ENCODE measurements at regions not wholly inside any gene's neighbourhood (a gene's known extent, or its start where the extent isn't known, plus 50 kb on each side); places are given as distances from the start of the nearest gene placed in this dataset.

GRCh38 chr7:81301815-81302214, 383.0 kb upstream of the SEMA3C start:
- WGBS, 2 experiments (ENCODE audit: low coverage in 1 of 2, low lambda C conversion rate in 2 of 2, missing lambda C conversion rate in 2 of 2): 87 to 95% methylated on average over 2 of the region's 2 CpGs
- Histone ChIP-seq H3K36me3 (ENCODE audit: low read depth) (no peaks in the 10 kb centered on the region), H2AFZ (no peak overlapping the region), H3K9me3 (ENCODE audit: low read depth) (no peaks in the 10 kb centered on the region), H3K4me2 (ENCODE audit: unreplicated experiment) (no peak overlapping the region), H3K79me2 (ENCODE audit: insufficient read depth) (no peaks in the 10 kb centered on the region), H3K27ac (no peak overlapping the region), H3K4me1 (ENCODE audit: insufficient read depth) (peaks cover 36% of the 10 kb centered on the region), H3F3A (ENCODE audit: insufficient read depth) (peaks cover 19% of the 10 kb centered on the region), H3K4me3 (no peak overlapping the region), H3K9ac (no peak overlapping the region), H3K27me3 (replicated peaks; ENCODE audit: insufficient read depth) (0 out of 2 replicates have a peak, but pooled peaks cover 5% of the 10 kb centered on the region), H3K9me2 (ENCODE audit: insufficient read depth) (no peaks in the 10 kb centered on the region), H4K20me1 (ENCODE audit: insufficient read depth) (no peaks in the 10 kb centered on the region)
- in situ Hi-C loops (cut with MboI): no loop called here
- TF ChIP-seq EZH2 (IDR thresholded peaks at IDR 0.05; ENCODE audit: insufficient read depth, poor library complexity, severe bottlenecking) (no peak), EZH2phosphoT487 (IDR thresholded peaks at IDR 0.05; ENCODE audit: insufficient read depth, low read depth) (no peak)
- no peak for DNase-seq

- Histone ChIP-seq H3K9ac (no peak overlapping the region), H3K27me3 (replicated peaks; ENCODE audit: insufficient read depth) (0 out of 2 replicates have a peak, but pooled peaks cover 5% of the 10 kb centered on the region), H4K20me1 (ENCODE audit: insufficient read depth) (no peaks in the 10 kb centered on the region), H3K4me1 (ENCODE audit: insufficient read depth) (peaks cover 36% of the 10 kb centered on the region), H3K9me3 (ENCODE audit: low read depth) (no peaks in the 10 kb centered on the region), H3K9me2 (ENCODE audit: insufficient read depth) (no peaks in the 10 kb centered on the region), H3K4me2 (ENCODE audit: unreplicated experiment) (no peak overlapping the region), H3K27ac (no peak overlapping the region), H3K4me3 (no peak overlapping the region), H3F3A (ENCODE audit: insufficient read depth) (peaks cover 19% of the 10 kb centered on the region), H3K79me2 (ENCODE audit: insufficient read depth) (no peaks in the 10 kb centered on the region), H2AFZ (no peak overlapping the region), H3K36me3 (ENCODE audit: low read depth) (no peaks in the 10 kb centered on the region)
- in situ Hi-C loops (cut with MboI): no loop called here
- no peak for DNase-seq
- TF ChIP-seq EZH2phosphoT487 (IDR thresholded peaks at IDR 0.05; ENCODE audit: insufficient read depth, low read depth): no peak
- no peak for TF ChIP-seq EZH2 (IDR thresholded peaks at IDR 0.05; ENCODE audit: insufficient read depth, poor library complexity, severe bottlenecking)
- WGBS, 2 experiments (ENCODE audit: low coverage in 1 of 2, low lambda C conversion rate in 2 of 2, missing lambda C conversion rate in 2 of 2): 95 to 99% methylated on average over 3 of the region's 3 CpGs
These were observed 381.9 kb upstream of the SEMA3C start for GRCh38 chr7:81300753-81301152.

- TF ChIP-seq EZH2 (IDR thresholded peaks at IDR 0.05; ENCODE audit: insufficient read depth, poor library complexity, severe bottlenecking): no peak
- TF ChIP-seq EZH2phosphoT487 (IDR thresholded peaks at IDR 0.05; ENCODE audit: insufficient read depth, low read depth): no peak
- H3F3A ChIP-seq (ENCODE audit: insufficient read depth): peaks cover 19% of the 10 kb centered on the region
- no peak for DNase-seq
- H2AFZ ChIP-seq: no peak overlapping the region
- H3K27me3 ChIP-seq (replicated peaks; ENCODE audit: insufficient read depth): 0 out of 2 replicates have a peak, but pooled peaks cover 5% of the 10 kb centered on the region
- H3K9me3 ChIP-seq (ENCODE audit: low read depth): no peaks in the 10 kb centered on the region
- 33 to 37% methylated on average over 3 of the region's 3 CpGs for WGBS, 2 experiments (ENCODE audit: low coverage in 1 of 2, low lambda C conversion rate in 2 of 2, missing lambda C conversion rate in 2 of 2)
- no peaks in the 10 kb centered on the region for H3K79me2 ChIP-seq (ENCODE audit: insufficient read depth)
- H3K4me2 ChIP-seq (ENCODE audit: unreplicated experiment): peak overlapping the region; percentile 64
- H3K27ac ChIP-seq: peak overlapping the region; percentile 58
- H4K20me1 ChIP-seq (ENCODE audit: insufficient read depth): no peaks in the 10 kb centered on the region
- peaks cover 36% of the 10 kb centered on the region for H3K4me1 ChIP-seq (ENCODE audit: insufficient read depth)
- no peaks in the 10 kb centered on the region for H3K36me3 ChIP-seq (ENCODE audit: low read depth)
- in situ Hi-C loops (cut with MboI): no loop called here
- no peak overlapping the region for H3K9ac ChIP-seq
- peak overlapping the region; percentile 5; the same call in 1 of the 2 replicates for H3K4me3 ChIP-seq
- no peaks in the 10 kb centered on the region for H3K9me2 ChIP-seq (ENCODE audit: insufficient read depth)
These were observed 380.9 kb upstream of the SEMA3C start for GRCh38 chr7:81299711-81300110.

GRCh38 chr7:81298951-81299666, 380.3 kb upstream of the SEMA3C start:
- 3 to 4% methylated on average over 5 of the region's 5 CpGs for WGBS, 2 experiments (ENCODE audit: low coverage in 1 of 2, low lambda C conversion rate in 2 of 2, missing lambda C conversion rate in 2 of 2)

More at GRCh38 chr7:81298951-81299666, 380.3 kb upstream of the SEMA3C start:
- Histone ChIP-seq H3K27me3 (replicated peaks; ENCODE audit: insufficient read depth) (no peaks in the 10 kb centered on the region), H2AFZ (no peak overlapping the region), H3K9me2 (ENCODE audit: insufficient read depth) (no peaks in the 10 kb centered on the region), H3K27ac (peak overlapping the region; percentile 62), H3K36me3 (ENCODE audit: low read depth) (no peaks in the 10 kb centered on the region), H3F3A (ENCODE audit: insufficient read depth) (peaks cover 19% of the 10 kb centered on the region), H4K20me1 (ENCODE audit: insufficient read depth) (no peaks in the 10 kb centered on the region), H3K4me3 (peak overlapping the region; percentile 35), H3K79me2 (ENCODE audit: insufficient read depth) (no peaks in the 10 kb centered on the region), H3K9me3 (ENCODE audit: low read depth) (no peaks in the 10 kb centered on the region), H3K9ac (peak overlapping the region; percentile 44), H3K4me1 (ENCODE audit: insufficient read depth) (peaks cover 36% of the 10 kb centered on the region), H3K4me2 (ENCODE audit: unreplicated experiment) (peak overlapping the region; percentile 75)
- TF ChIP-seq EZH2 (IDR thresholded peaks at IDR 0.05; ENCODE audit: insufficient read depth, poor library complexity, severe bottlenecking): no peak
- peak; percentile 96 for TF ChIP-seq EZH2phosphoT487 (IDR thresholded peaks at IDR 0.05; ENCODE audit: insufficient read depth, low read depth)
- in situ Hi-C loops (cut with MboI): no loop called here
- DNase-seq: peak; percentile 97
